Peyer's patch (tissue), 4 donors: ENCODE measurements at regions not wholly inside any gene's neighbourhood (a gene's known extent, or its start where the extent isn't known, plus 50 kb on each side); places are given as distances from the start of the nearest gene placed in this dataset.
"Not testable (repeated sequence)": the region's sequence is repeated elsewhere in the genome, so short reads cannot be mapped to it uniquely, and the experiment has no call there.

ENCODE experiments used
- DNase-seq, 3 donors: peaks; one replicate each; pipeline ENCODE4 v3.0.0-alpha.2; 2017 to 2019
- H3K27ac ChIP-seq, 4 donors: fragments of 200-600 bp; sonication (generic); one replicate each; pipeline ENCODE4 v1.5.1; 2016 to 2019
- H3K27me3 ChIP-seq, 2 donors: fragments of 200-600 bp; sonication (generic); one replicate each; pipeline ENCODE4 v1.5.1; 2019
- H3K36me3 ChIP-seq, 3 donors: fragments of 200-600 bp; sonication (generic); one replicate each; pipeline ENCODE4 v1.5.1; 2016 to 2019
- H3K4me1 ChIP-seq, 4 donors: fragments of 200-600 bp; sonication (generic); one replicate each; pipeline ENCODE4 v1.5.1; 2016 to 2019
- H3K4me3 ChIP-seq, 4 donors: fragments of 200-600 bp; sonication (generic); 1 replicate in 3 of 4; 2 replicates in 1 of 4; pipeline ENCODE4 v1.5.1; 2016 to 2019; ENCODE audit warnings: mild to moderate bottlenecking in 1 of 4
- H3K9me3 ChIP-seq, 4 donors: fragments of 200-600 bp; sonication (generic); one replicate each; pipeline ENCODE4 v1.5.1; 2016 to 2019; ENCODE audit warnings: mild to moderate bottlenecking in 1 of 4
- CTCF ChIP-seq, 6 experiments: fragments of 450-650 bp in 4 of 6; fragments of 200-600 bp in 2 of 6; sonication (generic) in 1 of 6; IDR thresholded peaks; one replicate each; pipeline ENCODE4 v1.5.1; 2017 to 2019; ENCODE audit warnings: antibody characterized with exemption in 6 of 6, mild to moderate bottlenecking in 3 of 6, moderate library complexity in 1 of 6
- POLR2A ChIP-seq, 2 donors: fragments of 450-650 bp; IDR thresholded peaks; one replicate each; pipeline ENCODE4 v1.5.1; 2017; ENCODE audit warnings: antibody characterized with exemption in 2 of 2, mild to moderate bottlenecking in 2 of 2, moderate library complexity in 2 of 2

GRCh38 chr7:34357946-34358345, 300.1 kb upstream of the NPSR1 start:
- H3K27me3 ChIP-seq, result no peaks in the 10 kb centered on the region
- DNase-seq, result no peak
- no peaks in the 10 kb centered on the region for H3K9me3 ChIP-seq
- H3K27ac ChIP-seq, result no peak overlapping the region
- no peaks in the 10 kb centered on the region for H3K4me1 ChIP-seq
- no peak overlapping the region for H3K4me3 ChIP-seq
- no peaks in the 10 kb centered on the region for H3K36me3 ChIP-seq
- TF ChIP-seq POLR2A (IDR thresholded peaks at IDR 0.05) (no peak), CTCF (IDR thresholded peaks at IDR 0.05) (no peak)

GRCh38 chr7:34358578-34358977, 299.4 kb upstream of the NPSR1 start:
- not testable (repeated sequence) for H3K36me3 ChIP-seq, H3K27ac ChIP-seq, H3K27me3 ChIP-seq, DNase-seq, H3K9me3 ChIP-seq, H3K4me1 ChIP-seq, H3K4me3 ChIP-seq

GRCh38 chr7:34361663-34362250, 296.3 kb upstream of the NPSR1 start:
- DNase-seq, result no peak
- Histone ChIP-seq H3K27ac (no peak overlapping the region), H3K27me3 (no peaks in the 10 kb centered on the region), H3K9me3 (no peaks in the 10 kb centered on the region), H3K36me3 (no peaks in the 10 kb centered on the region), H3K4me3 (no peak overlapping the region), H3K4me1 (no peaks in the 10 kb centered on the region)
- TF ChIP-seq CTCF (IDR thresholded peaks at IDR 0.05), result no peak

- Histone ChIP-seq H3K4me3 (no peak overlapping the region), H3K27me3 (no peaks in the 10 kb centered on the region), H3K36me3 (no peaks in the 10 kb centered on the region), H3K9me3 (no peaks in the 10 kb centered on the region), H3K27ac (no peak overlapping the region), H3K4me1 (no peaks in the 10 kb centered on the region)
- no peak for DNase-seq
- TF ChIP-seq POLR2A (IDR thresholded peaks at IDR 0.05) (no peak), CTCF (IDR thresholded peaks at IDR 0.05) (no peak)
Measured at GRCh38 chr7:34362621-34363020, 295.4 kb upstream of the NPSR1 start.

GRCh38 chr7:34364130-34364529, 293.9 kb upstream of the NPSR1 start:
- no peaks in the 10 kb centered on the region for H3K9me3 ChIP-seq

GRCh38 chr7:34365011-34365410, 293.0 kb upstream of the NPSR1 start:
- no peaks in the 10 kb centered on the region for H3K4me1 ChIP-seq
- H3K27me3 ChIP-seq, result no peaks in the 10 kb centered on the region
- no peaks in the 10 kb centered on the region for H3K9me3 ChIP-seq
- H3K4me3 ChIP-seq, result no peak overlapping the region
- no peaks in the 10 kb centered on the region for H3K36me3 ChIP-seq
- TF ChIP-seq POLR2A (IDR thresholded peaks at IDR 0.05) (no peak), CTCF (IDR thresholded peaks at IDR 0.05) (no peak)
- H3K27ac ChIP-seq, result no peak overlapping the region
- DNase-seq, result no peak

More at GRCh38 chr7:34364130-34364529, 293.9 kb upstream of the NPSR1 start:
- Histone ChIP-seq H3K27me3 (no peaks in the 10 kb centered on the region), H3K36me3 (no peaks in the 10 kb centered on the region), H3K4me1 (no peaks in the 10 kb centered on the region), H3K27ac (no peak overlapping the region), H3K4me3 (no peak overlapping the region)
- TF ChIP-seq POLR2A (IDR thresholded peaks at IDR 0.05), result no peak
- TF ChIP-seq CTCF (IDR thresholded peaks at IDR 0.05), result no peak
- no peak for DNase-seq
